Left lung (tissue), 4 donors: ENCODE measurements at regions not wholly inside any gene's neighbourhood (a gene's known extent, or its start where the extent isn't known, plus 50 kb on each side); places are given as distances from the start of the nearest gene placed in this dataset.
"Not testable (repeated sequence)": the region's sequence is repeated elsewhere in the genome, so short reads cannot be mapped to it uniquely, and the experiment has no call there.

Experiments used
- ATAC-seq: fragments of 200-7000 bp; cut with Tn5 transposase; one replicate; pipeline ENCODE4 v1.9.1; 2020; ENCODE audit warnings: moderate library complexity
- DNase-seq, 4 donors: peaks; one replicate each; pipeline ENCODE4 v3.0.0-alpha.2; 2013 to 2020
- H3K27ac ChIP-seq, 2 donors: fragments of 200-600 bp; sonication (generic) in 1 of 2; one replicate each; pipeline versions ENCODE4 v1.5.0 to v1.8.0; 2020 to 2021
- H3K27me3 ChIP-seq, 2 donors: fragments of 200-600 bp; sonication (generic) in 1 of 2; one replicate each; pipeline versions ENCODE4 v1.5.0 to v1.8.0; 2020 to 2021
- H3K36me3 ChIP-seq, 2 donors: fragments of 200-600 bp; sonication (generic) in 1 of 2; one replicate each; pipeline versions ENCODE4 v1.5.0 to v1.8.0; 2020 to 2021
- H3K4me1 ChIP-seq, 2 donors: fragments of 200-600 bp; one replicate each; pipeline ENCODE4 v1.8.0; 2021
- H3K4me3 ChIP-seq, 2 donors: fragments of 200-600 bp; sonication (generic) in 1 of 2; one replicate each; pipeline versions ENCODE4 v1.5.0 to v1.8.0; 2020 to 2021; ENCODE audit warnings: mild to moderate bottlenecking in 1 of 2
- H3K9me3 ChIP-seq, 2 donors: fragments of 200-600 bp; sonication (generic) in 1 of 2; one replicate each; pipeline versions ENCODE4 v1.5.0 to v1.8.0; 2020 to 2021
- CTCF ChIP-seq, 2 donors: fragments of 200-600 bp; sonication (generic) in 1 of 2; IDR thresholded peaks; one replicate each; pipeline versions ENCODE4 v1.5.0 to v1.8.0; 2021; ENCODE audit warnings: antibody characterized with exemption in 2 of 2
- intact Hi-C, 2 donors: fragments of 100-400 bp; cut with DNase I; formaldehyde crosslinking; loops; one replicate each; pipeline versions ENCODE4 v1.11.2 to v1.14.2; 2022
- donor health status: DM: no; HTN: yes; CAD: no.
- donor health status: DM: no; HTN: no; CAD: no.

GRCh38 chr4:18421519-18421918, 400.0 kb upstream of the LCORL start:
- no peak overlapping the region for H3K4me3 ChIP-seq
- no peaks in the 10 kb centered on the region for H3K36me3 ChIP-seq
- no peak overlapping the region for H3K27ac ChIP-seq
- ATAC-seq (peak; percentile 19), DNase-seq (no peak)
- intact Hi-C loops, result no loop called here
- H3K4me1 ChIP-seq, result no peaks in the 10 kb centered on the region
- H3K27me3 ChIP-seq, result no peaks in the 10 kb centered on the region
- no peaks in the 10 kb centered on the region for H3K9me3 ChIP-seq
- no peak for TF ChIP-seq CTCF (IDR thresholded peaks at IDR 0.05)

GRCh38 chr4:18419780-18420179, 398.2 kb upstream of the LCORL start:
- H3K27me3 ChIP-seq, result no peaks in the 10 kb centered on the region
- no peak for TF ChIP-seq CTCF (IDR thresholded peaks at IDR 0.05)
- intact Hi-C loops, result no loop called here
- H3K9me3 ChIP-seq, result no peaks in the 10 kb centered on the region
- DNase-seq (no peak), ATAC-seq (no peak)
- no peak overlapping the region for H3K27ac ChIP-seq
- H3K36me3 ChIP-seq, result no peaks in the 10 kb centered on the region
- H3K4me1 ChIP-seq, result no peaks in the 10 kb centered on the region
- H3K4me3 ChIP-seq, result no peak overlapping the region

DNA sequence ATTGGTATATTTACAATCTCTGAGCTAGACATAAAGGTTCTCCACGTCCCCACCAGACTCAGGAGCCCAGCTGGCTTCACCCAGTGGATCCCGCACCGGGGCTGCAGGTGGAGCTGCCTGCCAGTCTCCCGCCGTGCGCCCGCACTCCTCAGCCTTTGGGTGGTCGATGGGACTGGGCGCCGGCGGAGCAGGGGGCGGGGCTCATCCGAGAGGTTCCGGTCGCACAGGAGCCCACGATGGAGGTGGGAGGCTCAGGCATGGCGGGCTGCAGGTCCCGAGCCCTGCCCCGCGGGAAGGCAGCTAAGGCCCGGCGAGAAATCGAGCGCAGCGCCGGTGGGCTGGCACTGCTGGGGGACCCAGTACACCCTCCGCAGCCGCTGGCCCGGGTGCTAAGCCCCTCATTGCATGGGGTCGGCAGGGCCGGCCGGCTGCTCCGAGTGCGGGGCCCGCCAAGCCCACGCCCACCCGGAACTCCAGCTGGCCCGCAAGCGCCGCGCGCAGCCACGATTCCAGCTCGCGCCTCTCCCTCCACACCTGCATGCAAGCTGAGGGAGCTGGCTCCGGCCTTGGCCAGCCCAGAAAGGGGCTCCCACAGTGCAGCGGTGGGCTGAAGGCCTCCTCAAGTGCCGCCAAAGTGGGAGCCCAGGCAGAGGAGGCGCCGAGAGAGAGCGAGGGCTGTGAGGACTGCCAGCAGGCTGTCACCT, 396.8 kb upstream of the LCORL start:
- H3K4me3 ChIP-seq, H3K27ac ChIP-seq, H3K9me3 ChIP-seq, H3K4me1 ChIP-seq, ATAC-seq, intact Hi-C loops, H3K36me3 ChIP-seq, H3K27me3 ChIP-seq: not testable (repeated sequence)
- DNase-seq, result peak in 1 of 4 donors; percentile 75

DNA sequence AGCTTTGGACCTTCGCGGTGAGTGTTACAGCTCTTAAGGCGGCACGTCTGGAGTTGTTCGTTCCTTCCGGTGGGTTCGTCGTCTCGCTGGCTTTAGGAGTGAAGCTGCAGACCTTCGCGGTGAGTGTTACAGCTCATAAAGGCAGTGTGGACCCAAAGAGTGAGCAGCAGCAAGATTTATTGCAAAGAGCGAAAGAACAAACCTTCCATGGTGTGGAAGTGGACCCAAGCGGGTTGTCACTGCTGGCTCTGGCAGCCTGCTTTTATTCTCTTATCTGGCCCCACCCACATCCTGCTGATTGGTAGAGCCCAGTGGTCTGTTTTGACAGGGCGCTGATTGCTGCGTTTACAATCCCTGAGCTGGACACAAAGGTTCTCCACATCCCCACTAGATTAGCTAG, 396.1 kb upstream of the LCORL start:
- intact Hi-C loops, H3K4me1 ChIP-seq, H3K36me3 ChIP-seq, ATAC-seq, DNase-seq, H3K4me3 ChIP-seq, H3K9me3 ChIP-seq, H3K27me3 ChIP-seq, H3K27ac ChIP-seq: not testable (repeated sequence)

DNA sequence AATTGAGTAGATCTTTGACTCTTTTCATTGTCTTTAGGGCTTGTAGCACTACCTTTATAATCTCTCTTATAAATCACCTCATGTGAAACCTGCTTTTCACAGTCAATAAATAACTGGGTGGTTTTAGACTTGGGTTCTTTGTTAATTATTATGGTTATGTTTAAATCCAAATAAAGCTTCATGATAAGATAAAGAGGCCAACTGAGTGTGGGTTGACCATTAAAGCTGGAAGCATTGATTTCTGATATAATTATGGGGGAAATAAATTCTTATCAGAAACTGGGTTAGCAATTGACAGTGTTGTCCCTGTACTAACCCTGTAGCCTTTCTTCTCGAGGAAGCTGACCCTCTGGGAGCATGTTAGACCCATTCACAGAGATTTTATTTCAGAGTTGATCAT, 384.7 kb upstream of the LCORL start:
- no peak for TF ChIP-seq CTCF (IDR thresholded peaks at IDR 0.05)
- ATAC-seq, result no peak
- H3K36me3 ChIP-seq, result no peaks in the 10 kb centered on the region
- H3K9me3 ChIP-seq, result no peaks in the 10 kb centered on the region
- H3K4me1 ChIP-seq, result no peaks in the 10 kb centered on the region
- H3K4me3 ChIP-seq, result no peak overlapping the region
- intact Hi-C loops, result no loop called here
- no peak for DNase-seq
- H3K27me3 ChIP-seq, result no peaks in the 10 kb centered on the region
- no peak overlapping the region for H3K27ac ChIP-seq

- no peak overlapping the region for H3K27ac ChIP-seq
- intact Hi-C loops, result no loop called here
- no peaks in the 10 kb centered on the region for H3K4me1 ChIP-seq
- no peak overlapping the region for H3K4me3 ChIP-seq
- no peaks in the 10 kb centered on the region for H3K27me3 ChIP-seq
- no peak for TF ChIP-seq CTCF (IDR thresholded peaks at IDR 0.05)
- no peaks in the 10 kb centered on the region for H3K36me3 ChIP-seq
- H3K9me3 ChIP-seq, result no peaks in the 10 kb centered on the region
- DNase-seq, result no peak
- ATAC-seq, result no peak
Observed at GRCh38 chr4:18405054-18405453, 383.5 kb upstream of the LCORL start.
